ENCODE measurements at regions not wholly inside any gene's neighbourhood (a gene's known extent, or its start where the extent isn't known, plus 50 kb on each side); places are given as distances from the start of the nearest gene placed in this dataset.

DNA sequence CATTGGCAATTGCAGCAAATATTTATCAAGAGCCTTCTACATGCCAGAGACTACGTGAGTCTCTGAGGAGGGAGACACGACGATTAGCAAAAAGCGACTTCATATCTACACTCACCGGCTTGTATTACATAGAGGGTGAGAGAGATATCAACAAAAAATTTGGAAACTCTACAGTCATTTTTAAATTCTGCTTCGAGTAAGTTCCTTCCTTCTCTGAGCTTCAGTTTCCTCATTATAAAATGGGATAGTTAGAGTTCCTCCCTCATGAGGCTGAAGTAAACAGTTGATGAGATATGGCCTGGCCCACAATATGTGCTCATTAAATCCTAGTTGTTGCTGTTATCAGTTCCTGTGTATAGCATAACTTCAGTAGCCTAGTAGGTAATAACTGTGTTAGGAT, 64.1 kb upstream of the SIRPA start (continued):
- TF ChIP-seq, protein P1, sequence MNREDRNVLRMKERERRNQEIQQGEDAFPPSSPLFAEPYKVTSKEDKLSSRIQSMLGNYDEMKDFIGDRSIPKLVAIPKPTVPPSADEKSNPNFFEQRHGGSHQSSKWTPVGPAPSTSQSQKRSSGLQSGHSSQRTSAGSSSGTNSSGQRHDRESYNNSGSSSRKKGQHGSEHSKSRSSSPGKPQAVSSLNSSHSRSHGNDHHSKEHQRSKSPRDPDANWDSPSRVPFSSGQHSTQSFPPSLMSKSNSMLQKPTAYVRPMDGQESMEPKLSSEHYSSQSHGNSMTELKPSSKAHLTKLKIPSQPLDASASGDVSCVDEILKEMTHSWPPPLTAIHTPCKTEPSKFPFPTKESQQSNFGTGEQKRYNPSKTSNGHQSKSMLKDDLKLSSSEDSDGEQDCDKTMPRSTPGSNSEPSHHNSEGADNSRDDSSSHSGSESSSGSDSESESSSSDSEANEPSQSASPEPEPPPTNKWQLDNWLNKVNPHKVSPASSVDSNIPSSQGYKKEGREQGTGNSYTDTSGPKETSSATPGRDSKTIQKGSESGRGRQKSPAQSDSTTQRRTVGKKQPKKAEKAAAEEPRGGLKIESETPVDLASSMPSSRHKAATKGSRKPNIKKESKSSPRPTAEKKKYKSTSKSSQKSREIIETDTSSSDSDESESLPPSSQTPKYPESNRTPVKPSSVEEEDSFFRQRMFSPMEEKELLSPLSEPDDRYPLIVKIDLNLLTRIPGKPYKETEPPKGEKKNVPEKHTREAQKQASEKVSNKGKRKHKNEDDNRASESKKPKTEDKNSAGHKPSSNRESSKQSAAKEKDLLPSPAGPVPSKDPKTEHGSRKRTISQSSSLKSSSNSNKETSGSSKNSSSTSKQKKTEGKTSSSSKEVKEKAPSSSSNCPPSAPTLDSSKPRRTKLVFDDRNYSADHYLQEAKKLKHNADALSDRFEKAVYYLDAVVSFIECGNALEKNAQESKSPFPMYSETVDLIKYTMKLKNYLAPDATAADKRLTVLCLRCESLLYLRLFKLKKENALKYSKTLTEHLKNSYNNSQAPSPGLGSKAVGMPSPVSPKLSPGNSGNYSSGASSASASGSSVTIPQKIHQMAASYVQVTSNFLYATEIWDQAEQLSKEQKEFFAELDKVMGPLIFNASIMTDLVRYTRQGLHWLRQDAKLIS (CRISPR knock-in tag; IDR thresholded peaks at IDR 0.05; ENCODE audit: borderline replicate concordance) = no peak
- TF ChIP-seq KAT7 (CRISPR knock-in tag; IDR thresholded peaks at IDR 0.05; ENCODE audit: borderline replicate concordance) = no peak
- TF ChIP-seq, protein P2, sequence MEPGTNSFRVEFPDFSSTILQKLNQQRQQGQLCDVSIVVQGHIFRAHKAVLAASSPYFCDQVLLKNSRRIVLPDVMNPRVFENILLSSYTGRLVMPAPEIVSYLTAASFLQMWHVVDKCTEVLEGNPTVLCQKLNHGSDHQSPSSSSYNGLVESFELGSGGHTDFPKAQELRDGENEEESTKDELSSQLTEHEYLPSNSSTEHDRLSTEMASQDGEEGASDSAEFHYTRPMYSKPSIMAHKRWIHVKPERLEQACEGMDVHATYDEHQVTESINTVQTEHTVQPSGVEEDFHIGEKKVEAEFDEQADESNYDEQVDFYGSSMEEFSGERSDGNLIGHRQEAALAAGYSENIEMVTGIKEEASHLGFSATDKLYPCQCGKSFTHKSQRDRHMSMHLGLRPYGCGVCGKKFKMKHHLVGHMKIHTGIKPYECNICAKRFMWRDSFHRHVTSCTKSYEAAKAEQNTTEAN (CRISPR knock-in tag; IDR thresholded peaks at IDR 0.05) = no peak
- TF ChIP-seq, protein P3, sequence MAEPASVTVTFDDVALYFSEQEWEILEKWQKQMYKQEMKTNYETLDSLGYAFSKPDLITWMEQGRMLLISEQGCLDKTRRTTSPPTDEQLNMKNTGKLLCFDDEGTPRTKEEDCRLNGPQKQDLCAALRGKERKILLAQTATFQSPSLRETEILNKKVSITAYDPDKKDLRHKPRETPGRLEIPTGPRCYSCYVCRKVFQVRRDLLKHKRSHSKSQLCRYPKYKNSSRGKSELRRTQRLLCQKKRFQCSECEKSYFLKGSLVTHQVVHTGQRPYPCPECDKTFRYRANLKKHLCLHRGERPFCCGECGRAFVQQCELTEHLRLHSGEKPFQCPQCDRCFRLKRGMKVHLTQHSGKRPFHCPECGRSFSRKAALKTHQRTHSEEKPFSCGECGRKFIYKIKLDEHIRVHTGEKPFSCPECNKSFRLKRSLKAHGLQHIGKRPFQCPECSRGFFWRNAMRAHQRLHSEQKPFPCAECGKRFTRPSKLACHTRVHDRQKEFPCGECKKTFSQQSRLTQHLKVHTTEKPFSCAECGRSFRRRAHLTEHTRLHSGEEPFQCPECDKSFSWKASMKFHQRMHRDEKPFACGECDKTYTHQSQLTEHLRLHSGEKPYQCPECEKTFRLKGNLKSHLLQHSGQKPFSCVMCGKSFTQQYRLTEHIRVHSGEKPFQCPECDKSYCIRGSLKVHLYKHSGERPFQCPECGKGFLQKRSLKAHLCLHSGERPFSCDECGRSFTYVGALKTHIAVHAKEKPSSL (CRISPR knock-in tag; conservative IDR thresholded peaks at IDR 0.05) = no peak
- TF ChIP-seq, protein P4, sequence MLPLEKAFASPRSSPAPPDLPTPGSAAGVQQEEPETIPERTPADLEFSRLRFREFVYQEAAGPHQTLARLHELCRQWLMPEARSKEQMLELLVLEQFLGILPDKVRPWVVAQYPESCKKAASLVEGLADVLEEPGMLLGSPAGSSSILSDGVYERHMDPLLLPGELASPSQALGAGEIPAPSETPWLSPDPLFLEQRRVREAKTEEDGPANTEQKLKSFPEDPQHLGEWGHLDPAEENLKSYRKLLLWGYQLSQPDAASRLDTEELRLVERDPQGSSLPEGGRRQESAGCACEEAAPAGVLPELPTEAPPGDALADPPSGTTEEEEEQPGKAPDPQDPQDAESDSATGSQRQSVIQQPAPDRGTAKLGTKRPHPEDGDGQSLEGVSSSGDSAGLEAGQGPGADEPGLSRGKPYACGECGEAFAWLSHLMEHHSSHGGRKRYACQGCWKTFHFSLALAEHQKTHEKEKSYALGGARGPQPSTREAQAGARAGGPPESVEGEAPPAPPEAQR (CRISPR knock-in tag; IDR thresholded peaks at IDR 0.05) = no peak
- TF ChIP-seq TEAD4 (CRISPR knock-in tag; IDR thresholded peaks at IDR 0.05) = no peak
- no peak for TF ChIP-seq HMGA2 (CRISPR knock-in tag; IDR thresholded peaks at IDR 0.05)

DNA sequence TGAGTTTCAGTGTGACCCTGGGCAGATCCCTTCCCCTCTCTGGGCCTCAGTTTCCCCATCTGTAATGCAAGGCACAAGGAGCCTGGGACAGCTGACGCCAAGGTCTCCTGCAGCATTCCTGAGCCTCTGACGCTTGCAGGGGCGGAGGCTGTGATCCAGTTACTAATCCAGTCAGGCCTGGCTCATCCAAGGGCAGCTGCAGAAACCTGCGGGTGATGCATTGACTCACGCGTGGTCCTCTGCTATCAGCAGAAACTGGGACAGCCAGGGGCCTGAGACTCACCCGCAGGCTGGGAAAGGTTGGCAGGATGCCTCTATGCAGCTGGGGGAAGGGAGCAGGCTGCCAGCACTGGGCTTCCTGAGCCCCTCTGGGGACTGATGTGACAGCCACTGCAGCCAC, 65.0 kb upstream of the SIRPA start:
- Mint-ChIP-seq H3K4me1 (peaks cover 2% of the 10 kb centered on the region; the same call in 1 of the 2 replicates), H3K9me3 (no peaks in the 10 kb centered on the region), H3K27ac (no peak overlapping the region), H3K36me3 (no peaks in the 10 kb centered on the region), H3K4me3 (no peak overlapping the region), H3K27me3 (ENCODE audit: low read depth) (no peaks in the 10 kb centered on the region)
- ChIA-PET POLR2A (no interaction called here), CTCF (no interaction called here)
- TF ChIP-seq, protein P5, sequence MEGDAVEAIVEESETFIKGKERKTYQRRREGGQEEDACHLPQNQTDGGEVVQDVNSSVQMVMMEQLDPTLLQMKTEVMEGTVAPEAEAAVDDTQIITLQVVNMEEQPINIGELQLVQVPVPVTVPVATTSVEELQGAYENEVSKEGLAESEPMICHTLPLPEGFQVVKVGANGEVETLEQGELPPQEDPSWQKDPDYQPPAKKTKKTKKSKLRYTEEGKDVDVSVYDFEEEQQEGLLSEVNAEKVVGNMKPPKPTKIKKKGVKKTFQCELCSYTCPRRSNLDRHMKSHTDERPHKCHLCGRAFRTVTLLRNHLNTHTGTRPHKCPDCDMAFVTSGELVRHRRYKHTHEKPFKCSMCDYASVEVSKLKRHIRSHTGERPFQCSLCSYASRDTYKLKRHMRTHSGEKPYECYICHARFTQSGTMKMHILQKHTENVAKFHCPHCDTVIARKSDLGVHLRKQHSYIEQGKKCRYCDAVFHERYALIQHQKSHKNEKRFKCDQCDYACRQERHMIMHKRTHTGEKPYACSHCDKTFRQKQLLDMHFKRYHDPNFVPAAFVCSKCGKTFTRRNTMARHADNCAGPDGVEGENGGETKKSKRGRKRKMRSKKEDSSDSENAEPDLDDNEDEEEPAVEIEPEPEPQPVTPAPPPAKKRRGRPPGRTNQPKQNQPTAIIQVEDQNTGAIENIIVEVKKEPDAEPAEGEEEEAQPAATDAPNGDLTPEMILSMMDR (IDR thresholded peaks at IDR 0.05) = no peak
- TF ChIP-seq ZBTB21 (CRISPR knock-in tag; IDR thresholded peaks at IDR 0.05; ENCODE audit: borderline replicate concordance) (no peak), FOXP1 (CRISPR knock-in tag; IDR thresholded peaks at IDR 0.05; ENCODE audit: borderline replicate concordance) (no peak), CBFB (CRISPR knock-in tag; IDR thresholded peaks at IDR 0.05; ENCODE audit: low read depth) (no peak), NR3C1 (CRISPR knock-in tag; conservative IDR thresholded peaks at IDR 0.05; ENCODE audit: low read depth) (no peak)
- TF ChIP-seq, protein P6, sequence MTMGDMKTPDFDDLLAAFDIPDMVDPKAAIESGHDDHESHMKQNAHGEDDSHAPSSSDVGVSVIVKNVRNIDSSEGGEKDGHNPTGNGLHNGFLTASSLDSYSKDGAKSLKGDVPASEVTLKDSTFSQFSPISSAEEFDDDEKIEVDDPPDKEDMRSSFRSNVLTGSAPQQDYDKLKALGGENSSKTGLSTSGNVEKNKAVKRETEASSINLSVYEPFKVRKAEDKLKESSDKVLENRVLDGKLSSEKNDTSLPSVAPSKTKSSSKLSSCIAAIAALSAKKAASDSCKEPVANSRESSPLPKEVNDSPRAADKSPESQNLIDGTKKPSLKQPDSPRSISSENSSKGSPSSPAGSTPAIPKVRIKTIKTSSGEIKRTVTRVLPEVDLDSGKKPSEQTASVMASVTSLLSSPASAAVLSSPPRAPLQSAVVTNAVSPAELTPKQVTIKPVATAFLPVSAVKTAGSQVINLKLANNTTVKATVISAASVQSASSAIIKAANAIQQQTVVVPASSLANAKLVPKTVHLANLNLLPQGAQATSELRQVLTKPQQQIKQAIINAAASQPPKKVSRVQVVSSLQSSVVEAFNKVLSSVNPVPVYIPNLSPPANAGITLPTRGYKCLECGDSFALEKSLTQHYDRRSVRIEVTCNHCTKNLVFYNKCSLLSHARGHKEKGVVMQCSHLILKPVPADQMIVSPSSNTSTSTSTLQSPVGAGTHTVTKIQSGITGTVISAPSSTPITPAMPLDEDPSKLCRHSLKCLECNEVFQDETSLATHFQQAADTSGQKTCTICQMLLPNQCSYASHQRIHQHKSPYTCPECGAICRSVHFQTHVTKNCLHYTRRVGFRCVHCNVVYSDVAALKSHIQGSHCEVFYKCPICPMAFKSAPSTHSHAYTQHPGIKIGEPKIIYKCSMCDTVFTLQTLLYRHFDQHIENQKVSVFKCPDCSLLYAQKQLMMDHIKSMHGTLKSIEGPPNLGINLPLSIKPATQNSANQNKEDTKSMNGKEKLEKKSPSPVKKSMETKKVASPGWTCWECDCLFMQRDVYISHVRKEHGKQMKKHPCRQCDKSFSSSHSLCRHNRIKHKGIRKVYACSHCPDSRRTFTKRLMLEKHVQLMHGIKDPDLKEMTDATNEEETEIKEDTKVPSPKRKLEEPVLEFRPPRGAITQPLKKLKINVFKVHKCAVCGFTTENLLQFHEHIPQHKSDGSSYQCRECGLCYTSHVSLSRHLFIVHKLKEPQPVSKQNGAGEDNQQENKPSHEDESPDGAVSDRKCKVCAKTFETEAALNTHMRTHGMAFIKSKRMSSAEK (CRISPR knock-in tag; IDR thresholded peaks at IDR 0.05; ENCODE audit: borderline replicate concordance) = no peak
- TF ChIP-seq, protein P7, sequence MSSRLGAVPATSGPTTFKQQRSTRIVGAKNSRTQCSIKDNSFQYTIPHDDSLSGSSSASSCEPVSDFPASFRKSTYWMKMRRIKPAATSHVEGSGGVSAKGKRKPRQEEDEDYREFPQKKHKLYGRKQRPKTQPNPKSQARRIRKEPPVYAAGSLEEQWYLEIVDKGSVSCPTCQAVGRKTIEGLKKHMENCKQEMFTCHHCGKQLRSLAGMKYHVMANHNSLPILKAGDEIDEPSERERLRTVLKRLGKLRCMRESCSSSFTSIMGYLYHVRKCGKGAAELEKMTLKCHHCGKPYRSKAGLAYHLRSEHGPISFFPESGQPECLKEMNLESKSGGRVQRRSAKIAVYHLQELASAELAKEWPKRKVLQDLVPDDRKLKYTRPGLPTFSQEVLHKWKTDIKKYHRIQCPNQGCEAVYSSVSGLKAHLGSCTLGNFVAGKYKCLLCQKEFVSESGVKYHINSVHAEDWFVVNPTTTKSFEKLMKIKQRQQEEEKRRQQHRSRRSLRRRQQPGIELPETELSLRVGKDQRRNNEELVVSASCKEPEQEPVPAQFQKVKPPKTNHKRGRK (CRISPR knock-in tag; IDR thresholded peaks at IDR 0.05; ENCODE audit: borderline replicate concordance) = no peak
- TF ChIP-seq, protein P8, sequence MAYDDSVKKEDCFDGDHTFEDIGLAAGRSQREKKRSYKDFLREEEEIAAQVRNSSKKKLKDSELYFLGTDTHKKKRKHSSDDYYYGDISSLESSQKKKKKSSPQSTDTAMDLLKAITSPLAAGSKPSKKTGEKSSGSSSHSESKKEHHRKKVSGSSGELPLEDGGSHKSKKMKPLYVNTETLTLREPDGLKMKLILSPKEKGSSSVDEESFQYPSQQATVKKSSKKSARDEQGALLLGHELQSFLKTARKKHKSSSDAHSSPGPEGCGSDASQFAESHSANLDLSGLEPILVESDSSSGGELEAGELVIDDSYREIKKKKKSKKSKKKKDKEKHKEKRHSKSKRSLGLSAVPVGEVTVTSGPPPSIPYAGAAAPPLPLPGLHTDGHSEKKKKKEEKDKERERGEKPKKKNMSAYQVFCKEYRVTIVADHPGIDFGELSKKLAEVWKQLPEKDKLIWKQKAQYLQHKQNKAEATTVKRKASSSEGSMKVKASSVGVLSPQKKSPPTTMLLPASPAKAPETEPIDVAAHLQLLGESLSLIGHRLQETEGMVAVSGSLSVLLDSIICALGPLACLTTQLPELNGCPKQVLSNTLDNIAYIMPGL (CRISPR knock-in tag; IDR thresholded peaks at IDR 0.05) = no peak
- TF ChIP-seq, protein P9, sequence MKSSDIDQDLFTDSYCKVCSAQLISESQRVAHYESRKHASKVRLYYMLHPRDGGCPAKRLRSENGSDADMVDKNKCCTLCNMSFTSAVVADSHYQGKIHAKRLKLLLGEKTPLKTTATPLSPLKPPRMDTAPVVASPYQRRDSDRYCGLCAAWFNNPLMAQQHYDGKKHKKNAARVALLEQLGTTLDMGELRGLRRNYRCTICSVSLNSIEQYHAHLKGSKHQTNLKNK (CRISPR knock-in tag; IDR thresholded peaks at IDR 0.05) = no peak
- DNase-seq (ENCODE audit: low spot score) = no peak
- ATAC-seq = no peak

Data from WTC11 (cell line).